NT2/D1 (cell line): ENCODE measurements at regions not wholly inside any gene's neighbourhood (a gene's known extent, or its start where the extent isn't known, plus 50 kb on each side); places are given as distances from the start of the nearest gene placed in this dataset.
"Not testable (repeated sequence)": the region's sequence is repeated elsewhere in the genome, so short reads cannot be mapped to it uniquely, and the experiment has no call there.

Experiments
- DNase-seq: peaks from one replicate; pipeline ENCODE4 v3.0.0-alpha.2; 2011; ENCODE audit warnings: low read depth, low spot score
- H3K27me3 ChIP-seq: 2 replicates; pipeline ENCODE4 v1.6.0; 2011; ENCODE audit warnings: mild to moderate bottlenecking; ENCODE audit not compliant: insufficient read length, insufficient read depth
- H3K36me3 ChIP-seq: 2 replicates; pipeline ENCODE4 v1.6.1; 2011; ENCODE audit warnings: mild to moderate bottlenecking, low read length, mixed read lengths; ENCODE audit not compliant: insufficient read depth, insufficient read length
- H3K4me1 ChIP-seq: 2 replicates; pipeline ENCODE4 v1.5.1; 2011; ENCODE audit not compliant: insufficient read depth, insufficient read length
- H3K4me3 ChIP-seq: 2 replicates; pipeline ENCODE4 v1.5.1; 2011; ENCODE audit warnings: low read depth; ENCODE audit not compliant: insufficient read length
- H3K9ac ChIP-seq: 2 replicates; pipeline ENCODE4 v1.6.0; 2011; ENCODE audit warnings: low read depth; ENCODE audit not compliant: insufficient read length
- H3K9me3 ChIP-seq: 2 replicates; pipeline ENCODE4 v1.5.1; 2011; ENCODE audit warnings: mild to moderate bottlenecking, low read length; ENCODE audit not compliant: insufficient read depth
- SUZ12 ChIP-seq: IDR thresholded peaks from 2 replicates; pipeline ENCODE4 v1.6.1; 2011; ENCODE audit not compliant: insufficient read length, insufficient read depth; ENCODE audit errors: extremely low read depth
- YY1 ChIP-seq: IDR thresholded peaks from 2 replicates; pipeline ENCODE4 v1.6.1; 2011; ENCODE audit not compliant: insufficient read length, insufficient read depth
- ZNF274 ChIP-seq: IDR thresholded peaks from 2 replicates; pipeline ENCODE4 v1.6.1; 2011; ENCODE audit warnings: mild to moderate bottlenecking, low read depth, low read length

DNA sequence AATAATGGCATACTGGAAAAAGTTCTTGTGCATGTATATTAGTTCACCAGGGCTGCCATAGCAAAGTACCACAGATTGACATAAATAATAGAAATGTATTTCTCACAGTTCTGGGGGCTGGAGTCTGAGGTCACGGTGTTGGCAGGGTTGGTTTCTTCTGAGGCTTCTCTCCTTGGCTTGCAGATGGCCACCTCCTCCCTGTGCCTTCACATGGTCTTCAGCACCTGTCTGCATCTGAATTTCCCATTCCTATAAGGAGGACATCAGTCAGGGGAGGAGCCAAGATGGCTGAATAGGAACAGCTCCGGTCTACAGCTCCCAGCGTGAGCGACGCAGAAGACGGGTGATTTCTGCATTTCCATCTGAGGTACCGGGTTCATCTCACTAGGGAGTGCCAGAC is 70.0 kb downstream of the MAFB start:
- H3K4me3 ChIP-seq: peak overlapping the region; percentile 27
- not testable (repeated sequence) for DNase-seq

DNA sequence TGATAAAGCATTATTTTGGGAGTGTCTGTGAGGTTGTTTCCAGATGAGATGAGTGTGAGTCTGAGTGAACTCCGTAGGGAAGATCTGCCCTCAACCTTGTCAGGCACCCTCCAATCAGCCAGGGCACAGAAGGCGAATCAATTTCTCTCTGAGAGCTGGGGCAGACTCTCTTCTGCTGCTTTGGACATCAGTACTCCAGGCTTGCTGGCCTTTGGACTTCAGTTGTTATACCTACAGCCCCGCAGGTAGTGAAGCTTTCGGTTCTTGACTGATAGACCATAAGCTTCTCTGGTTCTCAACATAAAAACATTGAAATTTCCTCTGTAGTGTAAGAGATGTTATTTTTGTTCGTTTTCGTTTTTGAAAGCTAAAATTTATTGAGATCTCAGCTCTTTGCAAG is 71.4 kb downstream of the MAFB start:
- no peaks in the 10 kb centered on the region for H3K27me3 ChIP-seq
- TF ChIP-seq YY1: no peak
- TF ChIP-seq ZNF274: no peak
- TF ChIP-seq SUZ12: no peak
- no peak for DNase-seq

More for the DNA sequence above, 70.0 kb downstream of the MAFB start:
- not testable (repeated sequence) for H3K36me3 ChIP-seq, H3K9ac ChIP-seq, H3K27me3 ChIP-seq, H3K4me1 ChIP-seq
- TF ChIP-seq YY1: peak; percentile 13
- H3K9me3 ChIP-seq: peaks cover 24% of the 10 kb centered on the region

DNA sequence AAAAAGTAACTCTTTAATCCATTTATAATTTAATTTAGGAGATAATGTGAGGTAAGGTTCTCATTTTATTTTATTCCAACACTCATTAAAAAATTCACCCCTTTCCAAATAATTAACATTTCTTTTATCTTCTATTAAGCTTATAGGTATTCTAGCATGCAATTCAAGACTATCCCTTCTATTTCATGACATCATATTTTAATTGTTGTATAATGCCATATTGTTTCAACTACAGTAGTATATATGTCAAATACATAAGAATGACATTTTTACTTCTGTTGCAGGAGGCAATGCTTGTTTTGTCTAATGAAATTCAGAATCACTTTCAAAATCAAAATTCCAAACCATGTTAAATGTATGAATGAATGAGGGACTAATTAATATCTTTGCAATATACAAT is 76.2 kb downstream of the MAFB start:
- no peak for TF ChIP-seq YY1
- TF ChIP-seq SUZ12: no peak
- no peak for TF ChIP-seq ZNF274
- no peaks in the 10 kb centered on the region for H3K36me3 ChIP-seq

More for the DNA sequence above, 71.4 kb downstream of the MAFB start:
- Histone ChIP-seq H3K9me3 (peaks cover 24% of the 10 kb centered on the region), H3K9ac (no peak overlapping the region), H3K4me3 (no peak overlapping the region), H3K36me3 (no peaks in the 10 kb centered on the region), H3K4me1 (no peaks in the 10 kb centered on the region)

DNA sequence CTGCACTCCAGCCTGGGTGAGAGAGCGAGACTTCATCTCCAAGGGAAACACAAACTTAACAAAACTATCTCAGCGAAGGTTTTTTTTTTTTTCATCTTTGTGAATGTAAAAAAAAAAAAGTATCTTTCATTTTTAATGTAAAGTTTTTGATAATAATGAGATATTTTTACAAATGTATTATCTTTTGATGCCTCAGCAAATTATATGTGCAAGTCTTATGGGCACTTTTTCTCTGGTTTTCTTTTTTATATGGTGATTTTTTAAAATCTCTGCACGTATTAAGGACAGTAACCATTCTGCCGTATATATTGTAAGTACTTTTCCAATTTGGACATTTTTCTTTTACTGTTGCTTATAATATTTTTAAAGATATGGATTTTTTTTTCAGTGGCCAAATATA is 76.8 kb downstream of the MAFB start:
- no peaks in the 10 kb centered on the region for H3K4me1 ChIP-seq
- H3K27me3 ChIP-seq: no peaks in the 10 kb centered on the region
- DNase-seq: no peak
- peaks cover 5% of the 10 kb centered on the region; the same call in 1 of the 2 replicates for H3K9me3 ChIP-seq
- no peak overlapping the region for H3K9ac ChIP-seq
- no peaks in the 10 kb centered on the region for H3K36me3 ChIP-seq
- no peak overlapping the region for H3K4me3 ChIP-seq
- TF ChIP-seq ZNF274 (no peak), SUZ12 (no peak), YY1 (no peak)

More for the DNA sequence above, 76.2 kb downstream of the MAFB start:
- Histone ChIP-seq H3K4me3 (no peak overlapping the region), H3K9me3 (peaks cover 11% of the 10 kb centered on the region), H3K9ac (no peak overlapping the region), H3K27me3 (no peaks in the 10 kb centered on the region), H3K4me1 (no peaks in the 10 kb centered on the region)
- no peak for DNase-seq

DNA sequence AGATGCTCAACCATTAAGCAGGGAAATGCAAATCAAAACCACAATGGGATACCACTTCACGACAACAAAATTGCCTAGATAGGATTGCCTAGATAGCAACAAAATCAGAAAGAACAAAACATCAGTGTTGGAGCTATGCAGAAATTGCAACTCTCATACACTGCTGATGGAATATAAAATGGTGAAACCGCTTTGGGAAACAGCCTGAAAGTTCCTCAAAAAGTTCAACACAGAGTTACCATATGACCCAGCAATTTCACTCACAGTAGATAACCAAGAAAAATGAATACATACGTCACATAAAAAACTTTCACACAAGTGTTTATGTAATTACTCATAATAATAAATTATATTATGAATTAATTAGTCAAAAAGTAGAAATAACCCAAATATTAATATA is 78.3 kb downstream of the MAFB start:
- no peak for DNase-seq
- no peak overlapping the region for H3K9ac ChIP-seq
- no peaks in the 10 kb centered on the region for H3K4me1 ChIP-seq
- no peaks in the 10 kb centered on the region for H3K9me3 ChIP-seq
- H3K4me3 ChIP-seq: no peak overlapping the region
- no peaks in the 10 kb centered on the region for H3K36me3 ChIP-seq
- TF ChIP-seq ZNF274 (no peak), YY1 (no peak), SUZ12 (no peak)
- H3K27me3 ChIP-seq: no peaks in the 10 kb centered on the region

DNA sequence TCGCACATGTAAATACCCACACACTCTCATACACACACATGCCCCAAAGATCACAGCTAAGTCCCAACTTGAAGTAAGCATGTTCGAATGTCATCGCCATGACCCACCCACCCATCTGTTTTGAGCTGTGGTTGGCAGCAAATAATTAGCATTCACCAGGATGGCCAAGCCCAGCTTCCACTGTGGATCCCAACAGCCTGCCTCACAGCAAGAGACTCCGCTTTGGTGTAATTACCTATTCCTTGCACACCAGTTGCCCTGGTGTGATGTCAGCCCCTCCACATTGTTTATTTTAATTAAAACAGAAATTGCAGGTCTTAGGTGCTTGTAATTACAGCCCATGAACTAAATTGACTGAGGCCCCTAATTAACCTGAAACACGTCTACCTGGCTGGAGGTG is 81.1 kb downstream of the MAFB start:
- Histone ChIP-seq H3K27me3 (no peaks in the 10 kb centered on the region), H3K36me3 (no peaks in the 10 kb centered on the region), H3K4me3 (no peak overlapping the region), H3K9ac (no peak overlapping the region), H3K4me1 (no peaks in the 10 kb centered on the region), H3K9me3 (no peaks in the 10 kb centered on the region)
- no peak for DNase-seq
- TF ChIP-seq SUZ12 (no peak), YY1 (no peak), ZNF274 (no peak)

DNA sequence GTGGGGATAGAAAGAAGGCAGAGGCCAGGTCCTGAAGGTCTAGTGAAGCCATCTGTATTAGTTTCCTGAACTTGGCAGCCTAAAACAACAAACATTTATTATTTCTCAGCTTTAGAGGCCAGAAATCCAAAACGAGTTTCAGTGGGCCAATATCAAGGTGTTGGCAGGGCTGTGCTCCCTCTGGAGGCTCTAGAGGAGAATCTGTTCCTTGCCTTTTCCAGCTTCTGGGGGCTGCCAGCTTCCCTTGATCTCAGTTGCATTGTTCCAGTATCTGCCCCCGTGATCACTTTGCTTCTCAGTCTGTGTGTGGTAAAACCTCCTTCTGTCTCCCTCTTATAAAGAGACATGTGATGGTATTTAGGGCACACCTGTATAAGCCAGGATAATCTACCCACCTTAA is 82.4 kb downstream of the MAFB start:
- no peak overlapping the region for H3K4me3 ChIP-seq
- H3K9ac ChIP-seq: no peak overlapping the region
- no peaks in the 10 kb centered on the region for H3K36me3 ChIP-seq
- H3K27me3 ChIP-seq: no peaks in the 10 kb centered on the region
- H3K4me1 ChIP-seq: no peaks in the 10 kb centered on the region
- TF ChIP-seq YY1 (no peak), SUZ12 (no peak), ZNF274 (no peak)
- no peaks in the 10 kb centered on the region for H3K9me3 ChIP-seq
- no peak for DNase-seq

DNA sequence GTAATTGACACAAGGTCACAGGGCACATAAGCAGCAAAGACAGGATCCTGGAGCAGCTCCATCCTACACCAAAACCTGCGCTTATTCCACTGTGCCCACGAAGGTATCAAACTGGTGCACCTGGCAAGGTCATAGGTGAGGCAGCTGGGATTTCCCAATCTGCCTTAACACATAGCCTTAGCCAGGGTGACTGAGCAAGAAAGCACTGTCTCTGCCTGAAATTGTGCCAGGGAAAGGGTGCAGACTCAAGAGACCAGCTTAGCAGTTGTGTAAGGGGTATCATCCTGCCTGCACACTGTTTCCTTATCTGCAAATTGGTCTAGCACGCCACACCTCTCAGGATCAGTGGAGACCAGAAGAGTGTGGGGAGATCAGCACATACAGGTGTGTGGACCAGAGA is 82.8 kb downstream of the MAFB start:
- H3K27me3 ChIP-seq: no peaks in the 10 kb centered on the region
- no peak overlapping the region for H3K4me3 ChIP-seq
- no peaks in the 10 kb centered on the region for H3K9me3 ChIP-seq
- no peaks in the 10 kb centered on the region for H3K36me3 ChIP-seq
- TF ChIP-seq ZNF274: no peak
- no peak for TF ChIP-seq SUZ12
- TF ChIP-seq YY1: no peak
- H3K4me1 ChIP-seq: no peaks in the 10 kb centered on the region
- DNase-seq: no peak
- no peak overlapping the region for H3K9ac ChIP-seq
